ENCODE measurements at regions not wholly inside any gene's neighbourhood (a gene's known extent, or its start where the extent isn't known, plus 50 kb on each side); places are given as distances from the start of the nearest gene placed in this dataset.

DNA sequence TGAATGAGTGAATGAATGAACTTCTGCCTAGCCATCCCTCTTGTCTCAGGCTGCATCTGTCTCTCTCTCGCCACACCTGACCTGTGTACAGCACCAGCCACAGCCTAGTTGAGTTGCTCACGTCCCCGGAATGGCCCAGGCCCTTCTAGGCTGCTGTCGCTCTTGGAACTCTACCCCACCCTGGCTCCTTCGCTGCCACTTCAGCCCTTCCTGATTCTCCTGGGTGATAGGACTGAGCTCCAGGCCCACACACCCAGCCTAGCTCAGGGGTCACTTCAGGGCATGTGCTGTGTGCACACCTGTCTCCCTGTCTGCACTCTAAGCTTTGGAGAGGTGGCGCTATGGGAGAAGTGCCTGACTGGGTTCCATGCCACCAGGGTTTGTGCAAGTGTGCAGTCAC lies 236.6 kb downstream of the GLI2 start:
- TF ChIP-seq POLR2AphosphoS5 (IDR thresholded peaks at IDR 0.05; ENCODE audit: low read depth, low read length) (no peak), FOXP2 (optimal IDR thresholded peaks at IDR 0.05; ENCODE audit: borderline replicate concordance, extremely low read depth, extremely low read length, insufficient read depth) (no peak), REST (IDR thresholded peaks at IDR 0.05; ENCODE audit: insufficient read depth in 1 of 2, low read depth in 2 of 2, low read length in 2 of 2) (no peak), TAF1 (IDR thresholded peaks at IDR 0.05; ENCODE audit: borderline replicate concordance, insufficient read depth, low read length) (no peak), SIN3A (IDR thresholded peaks at IDR 0.05; ENCODE audit: borderline replicate concordance, insufficient read depth, low read length) (no peak)

GRCh38 chr2:120973196-120973595 lies 237.5 kb downstream of the GLI2 start:
- no peak for TF ChIP-seq FOXP2 (optimal IDR thresholded peaks at IDR 0.05; ENCODE audit: borderline replicate concordance, extremely low read depth, extremely low read length, insufficient read depth)
- no peak for TF ChIP-seq SIN3A (IDR thresholded peaks at IDR 0.05; ENCODE audit: borderline replicate concordance, insufficient read depth, low read length)
- no peak for TF ChIP-seq POLR2AphosphoS5 (IDR thresholded peaks at IDR 0.05; ENCODE audit: low read depth, low read length)
- no peak for TF ChIP-seq REST (IDR thresholded peaks at IDR 0.05; ENCODE audit: insufficient read depth in 1 of 2, low read depth in 2 of 2, low read length in 2 of 2)
- TF ChIP-seq TAF1 (IDR thresholded peaks at IDR 0.05; ENCODE audit: borderline replicate concordance, insufficient read depth, low read length) = no peak

GRCh38 chr2:120974950-120975349 lies 239.3 kb downstream of the GLI2 start:
- TF ChIP-seq FOXP2 (optimal IDR thresholded peaks at IDR 0.05; ENCODE audit: borderline replicate concordance, extremely low read depth, extremely low read length, insufficient read depth) (no peak), TAF1 (IDR thresholded peaks at IDR 0.05; ENCODE audit: borderline replicate concordance, insufficient read depth, low read length) (no peak), SIN3A (IDR thresholded peaks at IDR 0.05; ENCODE audit: borderline replicate concordance, insufficient read depth, low read length) (no peak), REST (IDR thresholded peaks at IDR 0.05; ENCODE audit: insufficient read depth in 1 of 2, low read depth in 2 of 2, low read length in 2 of 2) (no peak), POLR2AphosphoS5 (IDR thresholded peaks at IDR 0.05; ENCODE audit: low read depth, low read length) (no peak)

GRCh38 chr2:120976501-120977307 lies 241.0 kb downstream of the GLI2 start:
- TF ChIP-seq SIN3A (IDR thresholded peaks at IDR 0.05; ENCODE audit: borderline replicate concordance, insufficient read depth, low read length) (no peak), REST (IDR thresholded peaks at IDR 0.05; ENCODE audit: insufficient read depth in 1 of 2, low read depth in 2 of 2, low read length in 2 of 2) (no peak), FOXP2 (optimal IDR thresholded peaks at IDR 0.05; ENCODE audit: borderline replicate concordance, extremely low read depth, extremely low read length, insufficient read depth) (no peak), TAF1 (IDR thresholded peaks at IDR 0.05; ENCODE audit: borderline replicate concordance, insufficient read depth, low read length) (no peak), POLR2AphosphoS5 (IDR thresholded peaks at IDR 0.05; ENCODE audit: low read depth, low read length) (no peak)
